GM03348 (cell line): ENCODE measurements at regions not wholly inside any gene's neighbourhood (a gene's known extent, or its start where the extent isn't known, plus 50 kb on each side); places are given as distances from the start of the nearest gene placed in this dataset.

Experiments used
- DNase-seq: peaks from one replicate; pipeline ENCODE4 v3.0.0; 2012; ENCODE audit warnings: low spot score

DNA sequence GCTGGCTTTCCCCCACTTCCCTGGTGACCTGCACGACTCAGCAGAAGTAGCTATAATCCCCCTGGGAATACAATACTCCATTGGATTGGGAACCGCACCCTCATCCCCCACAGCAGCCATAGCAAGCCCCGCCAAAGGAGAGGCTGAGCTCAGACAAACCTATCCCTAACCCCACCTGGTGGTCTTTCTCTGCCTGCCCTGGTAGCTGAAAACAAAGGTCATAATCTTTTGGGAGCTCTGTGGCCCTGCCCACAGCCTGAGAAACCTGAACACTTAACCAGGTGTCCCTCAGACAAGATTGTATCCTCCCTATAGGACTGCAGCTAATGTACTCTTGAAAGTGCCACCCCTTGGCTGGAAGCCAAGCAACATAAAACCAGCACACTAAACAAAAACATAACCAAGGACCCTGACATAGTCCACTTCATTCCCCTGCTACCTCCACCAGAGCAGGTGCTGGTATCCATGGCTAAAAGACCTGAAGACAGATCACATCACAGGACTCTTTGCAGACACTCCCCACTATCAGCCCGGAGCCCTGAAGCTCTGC lies 71.6 kb upstream of the RUNX1 start:
- DNase-seq: no peak

GRCh38 chr21:35119501-35120047 lies 70.5 kb upstream of the RUNX1 start:
- DNase-seq: no peak

DNA sequence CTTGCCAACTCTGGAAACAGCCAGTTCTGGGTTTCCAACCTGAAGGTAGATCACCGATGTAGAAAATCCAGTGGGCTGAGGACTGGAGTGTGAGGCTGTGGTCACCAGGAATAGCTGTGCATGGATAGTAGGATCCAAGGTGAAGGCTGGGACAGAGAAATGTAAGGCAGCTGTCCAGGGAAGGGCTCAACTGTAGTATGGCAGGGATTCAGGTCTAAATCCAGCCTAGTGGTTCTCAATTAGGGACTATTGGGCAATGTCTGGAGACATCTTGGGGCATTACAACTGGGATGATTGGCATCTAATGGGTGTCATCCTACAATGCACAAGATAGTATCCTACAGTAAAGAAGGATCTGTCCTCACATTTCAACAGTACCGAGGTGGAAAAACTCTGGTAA lies 67.7 kb upstream of the RUNX1 start:
- no peak for DNase-seq

GRCh38 chr21:35113064-35113463 lies 64.0 kb upstream of the RUNX1 start:
- no peak for DNase-seq

DNA sequence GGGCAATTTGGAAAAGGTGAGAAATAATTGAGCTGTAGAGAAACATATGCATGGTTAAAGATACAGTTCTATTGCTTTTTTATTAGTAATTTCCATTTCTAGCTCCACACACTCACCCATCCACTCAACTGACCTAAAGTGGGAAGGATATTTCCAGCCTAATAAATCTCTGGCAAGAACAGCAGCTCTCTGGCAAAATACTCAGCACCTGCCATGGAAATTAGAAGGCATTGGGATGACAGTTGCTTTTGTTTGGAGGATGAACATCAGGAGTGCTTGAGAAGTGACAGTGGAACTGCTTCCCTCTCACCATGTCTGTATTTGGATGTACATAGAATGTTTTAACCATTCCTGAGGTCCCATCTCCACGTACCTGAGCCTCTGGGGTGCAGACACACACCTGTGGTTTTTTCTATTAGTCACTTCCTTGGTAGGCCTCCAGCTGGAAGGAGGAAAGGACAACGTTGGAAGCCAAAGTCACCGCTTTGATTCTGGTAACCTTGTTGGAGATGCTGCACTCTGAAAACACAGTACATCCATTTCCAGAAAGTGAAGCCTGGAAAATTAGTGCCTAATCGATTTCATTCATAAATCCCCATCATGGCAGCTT lies 62.3 kb upstream of the RUNX1 start:
- no peak for DNase-seq

- DNase-seq: no peak
Observed at GRCh38 chr21:35108887-35109286, 59.8 kb upstream of the RUNX1 start.

DNA sequence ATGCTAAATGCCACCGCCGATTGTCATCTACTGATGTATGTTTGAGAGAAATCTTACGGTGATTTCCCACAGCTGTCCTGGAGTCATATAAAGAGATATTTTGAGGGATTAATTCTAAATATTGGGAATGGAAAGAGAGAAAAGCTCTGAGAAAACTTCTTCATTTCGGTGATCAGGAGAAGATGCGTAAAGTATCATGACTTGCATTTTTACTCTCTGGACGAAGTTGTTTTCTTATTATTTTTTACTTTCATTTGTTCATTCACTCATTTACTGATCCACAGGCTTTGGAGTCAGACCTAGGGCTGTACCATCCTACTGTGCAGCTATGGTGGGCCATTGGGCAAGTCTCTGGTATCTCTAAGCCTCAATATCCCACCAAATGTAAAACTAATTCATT lies 58.4 kb upstream of the RUNX1 start:
- no peak for DNase-seq

DNA sequence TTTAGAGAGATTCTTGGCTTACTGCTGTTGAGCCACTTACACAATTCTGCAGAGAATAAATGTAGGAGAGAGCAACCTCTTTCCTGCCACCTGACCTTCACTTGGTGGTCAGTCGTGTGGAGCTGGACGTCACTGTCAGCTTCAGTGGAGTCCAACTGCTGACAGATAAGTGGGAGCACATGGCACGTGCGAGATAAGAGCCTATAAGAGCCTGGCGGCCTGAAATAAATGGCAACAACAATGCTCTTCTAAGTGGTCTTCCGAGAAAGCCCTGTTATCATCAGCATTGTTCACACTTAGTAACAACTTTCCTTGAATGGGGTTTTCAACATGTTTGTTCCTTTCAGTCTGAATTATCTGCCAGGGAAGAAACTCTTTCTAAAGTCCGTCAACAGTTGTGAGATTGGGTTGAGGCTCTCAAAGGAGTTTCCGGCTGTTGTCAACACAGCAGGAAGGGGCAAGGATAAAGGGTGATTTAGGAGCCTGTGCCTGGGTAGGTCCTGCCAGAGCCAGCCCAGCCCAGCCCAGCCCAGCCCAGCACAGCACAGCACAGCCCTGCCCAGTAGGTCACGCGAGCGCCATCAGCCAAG lies 57.2 kb upstream of the RUNX1 start:
- no peak for DNase-seq

GRCh38 chr21:35102488-35103371 lies 53.6 kb upstream of the RUNX1 start:
- DNase-seq: no peak

DNA sequence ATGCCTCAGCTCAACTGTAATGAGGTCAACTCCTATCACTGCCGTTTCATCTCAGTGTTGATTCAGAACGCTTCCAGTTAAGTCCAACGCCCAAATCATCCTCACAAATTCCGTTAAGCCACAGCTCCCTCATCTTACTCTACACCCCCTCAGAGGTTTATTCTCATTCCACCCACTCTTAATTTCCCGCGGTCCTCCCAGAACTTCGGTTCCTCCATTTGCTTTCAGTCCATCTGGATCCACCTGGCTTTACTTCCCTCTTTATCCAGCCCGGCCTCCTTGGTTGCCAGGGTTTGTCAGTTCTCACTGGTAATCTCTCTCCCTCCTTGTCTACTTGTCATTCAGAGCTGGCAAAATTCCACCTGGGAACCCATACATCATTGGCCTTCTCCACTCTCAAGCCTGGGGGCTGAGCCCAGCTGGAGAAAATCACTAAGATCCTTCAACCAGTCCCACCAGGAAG lies 51.3 kb upstream of the RUNX1 start:
- no peak for DNase-seq

DNA sequence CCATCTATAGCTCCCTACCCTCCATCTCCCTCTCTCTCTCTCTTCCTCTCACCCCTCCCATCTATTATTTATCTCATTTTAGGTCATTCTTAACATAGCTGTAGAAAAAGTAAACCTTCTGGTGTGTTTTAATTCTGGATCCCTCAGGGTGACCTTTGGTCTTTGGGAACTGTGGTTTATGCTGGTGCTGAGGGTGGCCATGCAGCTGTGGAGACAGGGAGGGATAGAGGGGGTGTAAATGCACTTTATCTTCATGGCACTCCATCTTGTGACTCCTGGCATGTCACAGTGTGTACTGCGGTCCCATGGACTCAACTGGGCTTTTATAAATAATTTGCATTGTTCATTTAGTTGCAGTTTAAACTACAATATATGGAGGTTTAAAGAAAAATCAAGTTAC lies 50.2 kb upstream of the RUNX1 start:
- DNase-seq: no peak
